GM12878 (cell line): ENCODE measurements at regions not wholly inside any gene's neighbourhood (a gene's known extent, or its start where the extent isn't known, plus 50 kb on each side); places are given as distances from the start of the nearest gene placed in this dataset.

Source experiments
- ATAC-seq: fragments of 200-7000 bp; cut with Tn5 transposase; 3 replicates; pipeline ENCODE4 v1.9.1; 2020; ENCODE audit warnings: mild to moderate bottlenecking, moderate library complexity
- BruUV-seq: library from RNA; stranded (reverse); fragments of 400-500 nt; replicated peaks from 2 replicates; lab custom pipeline; 2021; lab: Mats Ljungman, UMichigan
- CTCF ChIA-PET: fragments of 300-600 bp; sonication (Branson Sonifier 250); formaldehyde crosslinking; extraction: SDS; loops from one replicate; lab custom pipeline; 2021; ENCODE audit warnings: inconsistent platforms; lab: Yijun Ruan, JAX
- POLR2A ChIA-PET: fragments of 350-600 bp; formaldehyde crosslinking; extraction: SDS; loops from one replicate; lab custom pipeline; 2021; ENCODE audit warnings: inconsistent platforms; lab: Charles Lee
- RAD21 ChIA-PET: fragments of 300-600 bp; sonication (Branson Sonifier 250); formaldehyde crosslinking; loops from one replicate; lab custom pipeline; 2023; ENCODE audit warnings: antibody characterized with exemption; ENCODE audit not compliant: unreplicated experiment; lab: Charles Lee
- SMC1A ChIA-PET: fragments of 300-600 bp; sonication (Branson Sonifier 250); formaldehyde crosslinking; loops from one replicate; lab custom pipeline; 2023; ENCODE audit not compliant: unreplicated experiment, uncharacterized antibody; lab: Charles Lee
- DNase-seq: peaks from one replicate; pipeline ENCODE4 v3.0.0-alpha.2; 2011; ENCODE audit warnings: low read depth, low spot score
- FAIRE-seq: peaks from 3 replicates; lab custom pipeline; 2011; peaks lifted over from hg19 to GRCh38; lab: Jason Lieb, UNC
- H2AFZ ChIP-seq: 2 replicates; pipeline ENCODE4 v1.6.0; 2011; ENCODE audit warnings: low read depth, low read length, control low read depth; ENCODE audit not compliant: control insufficient read depth
- H3K27ac ChIP-seq: 2 replicates; pipeline ENCODE4 v1.5.1; 2011; ENCODE audit warnings: control low read depth; ENCODE audit not compliant: control insufficient read depth, insufficient read depth
- H3K27me3 ChIP-seq, 2 experiments: replicated peaks in 1 of 2; 2 replicates each; pipeline versions ENCODE4 v1.6.0 to v1.6.1; 2011; ENCODE audit warnings: low read length in 1 of 2; ENCODE audit not compliant: control insufficient read depth in 2 of 2, insufficient read depth in 2 of 2
- H3K36me3 ChIP-seq, 2 experiments: 2 replicates each; pipeline ENCODE4 v1.5.1; 2011; ENCODE audit warnings: low read length in 1 of 2; ENCODE audit not compliant: control insufficient read depth in 2 of 2, insufficient read depth in 2 of 2
- H3K4me1 ChIP-seq: 2 replicates; pipeline ENCODE4 v1.6.1; 2011; ENCODE audit warnings: mild to moderate bottlenecking, low read length, moderate library complexity, mixed read lengths; ENCODE audit not compliant: control insufficient read depth, insufficient read depth
- H3K4me2 ChIP-seq: 2 replicates; pipeline ENCODE4 v1.6.0; 2011; ENCODE audit warnings: control low read depth; ENCODE audit not compliant: control insufficient read depth, insufficient read depth
- H3K4me3 ChIP-seq: fragments of 200-600 bp; sonication (generic); 2 replicates; pipeline ENCODE4 v1.5.1; 2016
- H3K79me2 ChIP-seq: 2 replicates; pipeline ENCODE4 v1.6.0; 2011; ENCODE audit warnings: low read length; ENCODE audit not compliant: control insufficient read depth, insufficient read depth
- H3K9ac ChIP-seq: 2 replicates; pipeline ENCODE4 v1.8.0; 2011; ENCODE audit warnings: low read length, control low read depth, mixed read lengths; ENCODE audit not compliant: control insufficient read depth, insufficient read depth
- H3K9me3 ChIP-seq: replicated peaks from 3 replicates; pipeline ENCODE4 v1.5.1; 2011; ENCODE audit warnings: mild to moderate bottlenecking, low read length; ENCODE audit not compliant: control insufficient read depth, insufficient read depth
- H4K20me1 ChIP-seq: 2 replicates; pipeline ENCODE4 v1.6.0; 2011; ENCODE audit not compliant: control insufficient read depth, insufficient read depth
- CREB1 ChIP-seq: IDR thresholded peaks from 2 replicates; pipeline ENCODE4 v1.6.1; 2012; ENCODE audit warnings: low read depth, mild to moderate bottlenecking, inconsistent platforms
- E2F8 ChIP-seq: fragments of 450-650 bp; IDR thresholded peaks from 2 replicates; pipeline ENCODE4 v1.6.1; 2018; ENCODE audit warnings: mild to moderate bottlenecking, low read depth, moderate library complexity; ENCODE audit not compliant: partially characterized antibody
- GABPA ChIP-seq: IDR thresholded peaks from 2 replicates; pipeline ENCODE4 v1.6.1; 2014; ENCODE audit warnings: antibody characterized with exemption, low read depth, mild to moderate bottlenecking, inconsistent platforms
- HSF1 ChIP-seq: fragments of 150-350 bp; IDR thresholded peaks from 2 replicates; pipeline ENCODE4 v1.6.1; 2014; ENCODE audit warnings: mild to moderate bottlenecking, low read depth, low read length
- JUND ChIP-seq: IDR thresholded peaks from 2 replicates; pipeline ENCODE4 v1.6.1; 2012; ENCODE audit warnings: low read depth, mild to moderate bottlenecking, low read length, improper control_type of control experiment, moderate library complexity
- MAX ChIP-seq: IDR thresholded peaks from 2 replicates; pipeline ENCODE4 v1.6.1; 2012; ENCODE audit warnings: low read depth, low read length, improper control_type of control experiment
- NRF1 ChIP-seq: conservative IDR thresholded peaks from 2 replicates; pipeline ENCODE4 v1.6.1; 2011; ENCODE audit warnings: mild to moderate bottlenecking, low read depth, low read length, improper control_type of control experiment
- PML ChIP-seq: IDR thresholded peaks from 2 replicates; pipeline ENCODE4 v1.6.1; 2012; ENCODE audit warnings: low read length, inconsistent platforms
- POLR2AphosphoS2 ChIP-seq: IDR thresholded peaks from 2 replicates; pipeline ENCODE4 v1.6.1; 2011; ENCODE audit warnings: low read depth, mild to moderate bottlenecking, low read length, improper control_type of control experiment, moderate library complexity
- SIN3A ChIP-seq: IDR thresholded peaks from 2 replicates; pipeline ENCODE4 v1.6.1; 2012; ENCODE audit warnings: low read depth, low read length, improper control_type of control experiment
- WRNIP1 ChIP-seq: IDR thresholded peaks from 2 replicates; pipeline ENCODE4 v1.6.1; 2011; ENCODE audit warnings: low read depth, low read length, improper control_type of control experiment, borderline replicate concordance
- ZNF384 ChIP-seq: IDR thresholded peaks from 2 replicates; pipeline ENCODE4 v1.6.1; 2012; ENCODE audit warnings: low read depth, mild to moderate bottlenecking, low read length, improper control_type of control experiment, borderline replicate concordance
- WGBS: methylation state at CpG from one replicate; pipeline ENCODE4 v1.1.6; 2016; ENCODE audit warnings: low lambda C conversion rate; ENCODE audit not compliant: insufficient replicate concordance, insufficient coverage; ENCODE audit errors: missing lambda C conversion rate; 5-methylcytosine and 5-hydroxymethylcytosine counted together
- in situ Hi-C: fragments of 300-500 bp; cut with MboI; formaldehyde crosslinking; loops from 9 replicates; pipeline ENCODE4 v1.14.3; 2018; ENCODE audit warnings: mixed read lengths
- intact Hi-C: fragments of 100-400 bp; cut with micrococcal nuclease; formaldehyde crosslinking; loops from one replicate; pipeline ENCODE4 v1.14.2; 2022; ENCODE audit not compliant: unreplicated experiment

- no peak for DNase-seq
- WGBS = 8% methylated on average over 2 of the region's 2 CpGs
- H3K4me3 ChIP-seq = no peak overlapping the region
- H3K9ac ChIP-seq = no peak overlapping the region
- H4K20me1 ChIP-seq = no peaks in the 10 kb centered on the region
- ChIA-PET CTCF (no interaction called here), RAD21 (no interaction called here), SMC1A (no interaction called here), POLR2A (no interaction called here)
- no peaks in the 10 kb centered on the region for H3K36me3 ChIP-seq
- no peaks in the 10 kb centered on the region for H3K4me1 ChIP-seq
- H2AFZ ChIP-seq = no peak overlapping the region
- FAIRE-seq = no peak
- H3K79me2 ChIP-seq = no peaks in the 10 kb centered on the region
- intact Hi-C loops (no loop called here), in situ Hi-C loops (no loop called here)
- no peak overlapping the region for H3K27ac ChIP-seq
- no peak for ATAC-seq
- no peaks in the 10 kb centered on the region; the same call in 1 of the 3 replicates for H3K9me3 ChIP-seq
- TF ChIP-seq WRNIP1 (no peak), ZNF384 (no peak)
- no peak overlapping the region for H3K4me2 ChIP-seq
- H3K27me3 ChIP-seq = no peaks in the 10 kb centered on the region
- BruUV-seq = no TSS peak
These were observed 113.0 kb downstream of the BASP1 start for GRCh38 chr5:17330386-17330785.

- Histone ChIP-seq H3K4me1 (no peaks in the 10 kb centered on the region), H3K4me3 (no peak overlapping the region), H3K27me3 (no peaks in the 10 kb centered on the region), H3K9me3 (peaks cover 1% of the 10 kb centered on the region), H3K9ac (no peak overlapping the region), H4K20me1 (no peaks in the 10 kb centered on the region), H3K79me2 (no peaks in the 10 kb centered on the region), H2AFZ (no peak overlapping the region), H3K27ac (no peak overlapping the region), H3K36me3 (no peaks in the 10 kb centered on the region), H3K4me2 (no peak overlapping the region)
- 89% methylated on average over 4 of the region's 4 CpGs for WGBS
- no peak for FAIRE-seq
- ChIA-PET RAD21 (no interaction called here), POLR2A (no interaction called here), CTCF (no interaction called here), SMC1A (no interaction called here)
- no peak for ATAC-seq
- intact Hi-C loops = no loop called here
- BruUV-seq = no TSS peak
- in situ Hi-C loops = no loop called here
- no peak for DNase-seq
- no peak for TF ChIP-seq PML
- no peak for TF ChIP-seq NRF1
- no peak for TF ChIP-seq POLR2AphosphoS2
- TF ChIP-seq CREB1 = no peak
- no peak for TF ChIP-seq JUND
- TF ChIP-seq HSF1 = no peak
- no peak for TF ChIP-seq SIN3A
- TF ChIP-seq E2F8 = no peak
- no peak for TF ChIP-seq MAX
- no peak for TF ChIP-seq GABPA
These were observed 114.2 kb downstream of the BASP1 start for GRCh38 chr5:17331651-17332050.
